ENCODE measurements at regions not wholly inside any gene's neighbourhood (a gene's known extent, or its start where the extent isn't known, plus 50 kb on each side); places are given as distances from the start of the nearest gene placed in this dataset.
A peak's percentile ranks its signal among the peaks of the same experiment; 100 is the strongest.

- Histone ChIP-seq H3K9ac (ENCODE audit: low read depth in 2 of 2, low read length in 2 of 2) (no peak overlapping the region), H3K27me3 (no peaks in the 10 kb centered on the region), H3K36me3 (no peaks in the 10 kb centered on the region), H3K9me3 (no peaks in the 10 kb centered on the region), H3K4me1 (no peaks in the 10 kb centered on the region), H3K27ac (no peak overlapping the region), H3K4me3 (no peak overlapping the region)
- no peak for TF ChIP-seq CTCF (IDR thresholded peaks at IDR 0.05)
- intact Hi-C loops (cut with DNase I) = loop anchor here (10.0 kb wide), 1 partner anchor 159 kb away; the partner anchor contains the start of gene THBD
- DNase-seq = no peak
These were observed 118.0 kb upstream of the CD93 start for GRCh38 chr20:23203951-23204730.

GRCh38 chr20:23203310-23203709, 117.2 kb upstream of the CD93 start:
- DNase-seq = no peak
- Histone ChIP-seq H3K9me3 (no peaks in the 10 kb centered on the region), H3K4me3 (no peak overlapping the region), H3K36me3 (no peaks in the 10 kb centered on the region), H3K9ac (ENCODE audit: low read depth in 2 of 2, low read length in 2 of 2) (no peak overlapping the region), H3K27ac (no peak overlapping the region), H3K4me1 (no peaks in the 10 kb centered on the region), H3K27me3 (no peaks in the 10 kb centered on the region)
- intact Hi-C loops (cut with DNase I) = loop anchor here (10.0 kb wide), 1 partner anchor 159 kb away; the partner anchor contains the start of gene THBD
- no peak for TF ChIP-seq CTCF (IDR thresholded peaks at IDR 0.05)

- Histone ChIP-seq H3K27ac (no peak overlapping the region), H3K9ac (ENCODE audit: low read depth in 2 of 2, low read length in 2 of 2) (no peak overlapping the region), H3K4me3 (no peak overlapping the region), H3K9me3 (no peaks in the 10 kb centered on the region), H3K4me1 (no peaks in the 10 kb centered on the region), H3K36me3 (no peaks in the 10 kb centered on the region), H3K27me3 (no peaks in the 10 kb centered on the region)
- intact Hi-C loops (cut with DNase I) = loop anchor here (10.0 kb wide), 1 partner anchor 157 kb away; the partner anchor contains the start of gene THBD
- DNase-seq = no peak
- no peak for TF ChIP-seq CTCF (IDR thresholded peaks at IDR 0.05)
These were observed 115.5 kb upstream of the CD93 start for GRCh38 chr20:23201658-23202057.

GRCh38 chr20:23200914-23201313, 114.8 kb upstream of the CD93 start:
- H3K36me3 ChIP-seq = no peaks in the 10 kb centered on the region
- no peaks in the 10 kb centered on the region for H3K27me3 ChIP-seq
- H3K4me1 ChIP-seq = no peaks in the 10 kb centered on the region
- DNase-seq = peak; percentile 28
- intact Hi-C loops (cut with DNase I) = loop anchor here (10.0 kb wide), 1 partner anchor 156 kb away; the partner anchor contains the start of gene THBD
- TF ChIP-seq CTCF (IDR thresholded peaks at IDR 0.05) = peak; percentile 33
- H3K9ac ChIP-seq (ENCODE audit: low read depth in 2 of 2, low read length in 2 of 2) = no peak overlapping the region
- no peak overlapping the region for H3K4me3 ChIP-seq
- no peaks in the 10 kb centered on the region for H3K9me3 ChIP-seq
- H3K27ac ChIP-seq = no peak overlapping the region

- intact Hi-C loops (cut with DNase I) = loop anchor here (10.0 kb wide), 1 partner anchor 156 kb away; the partner anchor contains the start of gene THBD
- TF ChIP-seq CTCF (IDR thresholded peaks at IDR 0.05) = no peak
- H3K27me3 ChIP-seq = no peaks in the 10 kb centered on the region
These were observed 114.3 kb upstream of the CD93 start for GRCh38 chr20:23200413-23200812.

More at GRCh38 chr20:23200413-23200812, 114.3 kb upstream of the CD93 start:
- Histone ChIP-seq H3K4me1 (no peaks in the 10 kb centered on the region), H3K27ac (no peak overlapping the region), H3K9me3 (no peaks in the 10 kb centered on the region), H3K36me3 (no peaks in the 10 kb centered on the region), H3K4me3 (no peak overlapping the region), H3K9ac (ENCODE audit: low read depth in 2 of 2, low read length in 2 of 2) (no peak overlapping the region)
- DNase-seq = no peak
